ENCODE measurements at regions not wholly inside any gene's neighbourhood (a gene's known extent, or its start where the extent isn't known, plus 50 kb on each side); places are given as distances from the start of the nearest gene placed in this dataset.

GRCh38 chr4:160809576-160809975, 1354.2 kb downstream of the FSTL5 start:
- H3K79me2 ChIP-seq (ENCODE audit: control insufficient read depth, insufficient read depth, low read length, unreplicated experiment) = no peaks in the 10 kb centered on the region
- no peaks in the 10 kb centered on the region for H3K27me3 ChIP-seq (ENCODE audit: insufficient read depth, low read length)
- no peaks in the 10 kb centered on the region for H3K4me1 ChIP-seq (ENCODE audit: control insufficient read depth, insufficient read depth, low read length, unreplicated experiment)
- no peak overlapping the region for H3K4me3 ChIP-seq (ENCODE audit: low read depth, low read length)
- no peak overlapping the region for H3K27ac ChIP-seq (ENCODE audit: low read depth, low read length)
- no peak overlapping the region for H2AFZ ChIP-seq (ENCODE audit: low read length, unreplicated experiment)
- no peaks in the 10 kb centered on the region for H3K36me3 ChIP-seq (ENCODE audit: insufficient read depth, low read length)

- no peak overlapping the region for H3K27ac ChIP-seq (ENCODE audit: low read depth, low read length)
Observed at GRCh38 chr4:160810424-160810823, 1353.4 kb downstream of the FSTL5 start.

GRCh38 chr4:160810941-160811340, 1352.9 kb downstream of the FSTL5 start:
- Histone ChIP-seq H2AFZ (ENCODE audit: low read length, unreplicated experiment) (no peak overlapping the region), H3K27me3 (ENCODE audit: insufficient read depth, low read length) (no peaks in the 10 kb centered on the region), H3K36me3 (ENCODE audit: insufficient read depth, low read length) (no peaks in the 10 kb centered on the region), H3K4me3 (ENCODE audit: low read depth, low read length) (no peak overlapping the region), H3K27ac (ENCODE audit: low read depth, low read length) (no peak overlapping the region), H3K4me1 (ENCODE audit: control insufficient read depth, insufficient read depth, low read length, unreplicated experiment) (no peaks in the 10 kb centered on the region), H3K79me2 (ENCODE audit: control insufficient read depth, insufficient read depth, low read length, unreplicated experiment) (no peaks in the 10 kb centered on the region)

More at GRCh38 chr4:160810424-160810823, 1353.4 kb downstream of the FSTL5 start:
- Histone ChIP-seq H3K4me1 (ENCODE audit: control insufficient read depth, insufficient read depth, low read length, unreplicated experiment) (no peaks in the 10 kb centered on the region), H2AFZ (ENCODE audit: low read length, unreplicated experiment) (no peak overlapping the region), H3K79me2 (ENCODE audit: control insufficient read depth, insufficient read depth, low read length, unreplicated experiment) (no peaks in the 10 kb centered on the region), H3K36me3 (ENCODE audit: insufficient read depth, low read length) (no peaks in the 10 kb centered on the region), H3K4me3 (ENCODE audit: low read depth, low read length) (no peak overlapping the region), H3K27me3 (ENCODE audit: insufficient read depth, low read length) (no peaks in the 10 kb centered on the region)

- no peaks in the 10 kb centered on the region for H3K27me3 ChIP-seq (ENCODE audit: insufficient read depth, low read length)
- no peaks in the 10 kb centered on the region for H3K4me1 ChIP-seq (ENCODE audit: control insufficient read depth, insufficient read depth, low read length, unreplicated experiment)
- H3K79me2 ChIP-seq (ENCODE audit: control insufficient read depth, insufficient read depth, low read length, unreplicated experiment) = no peaks in the 10 kb centered on the region
- no peaks in the 10 kb centered on the region for H3K36me3 ChIP-seq (ENCODE audit: insufficient read depth, low read length)
- no peak overlapping the region for H2AFZ ChIP-seq (ENCODE audit: low read length, unreplicated experiment)
- H3K4me3 ChIP-seq (ENCODE audit: low read depth, low read length) = no peak overlapping the region
- H3K27ac ChIP-seq (ENCODE audit: low read depth, low read length) = no peak overlapping the region
Observed at GRCh38 chr4:160811956-160812355, 1351.8 kb downstream of the FSTL5 start.

- Histone ChIP-seq H3K36me3 (ENCODE audit: insufficient read depth, low read length) (no peaks in the 10 kb centered on the region), H3K4me1 (ENCODE audit: control insufficient read depth, insufficient read depth, low read length, unreplicated experiment) (no peaks in the 10 kb centered on the region), H3K4me3 (ENCODE audit: low read depth, low read length) (no peak overlapping the region), H3K27ac (ENCODE audit: low read depth, low read length) (no peak overlapping the region), H2AFZ (ENCODE audit: low read length, unreplicated experiment) (no peak overlapping the region), H3K79me2 (ENCODE audit: control insufficient read depth, insufficient read depth, low read length, unreplicated experiment) (no peaks in the 10 kb centered on the region), H3K27me3 (ENCODE audit: insufficient read depth, low read length) (no peaks in the 10 kb centered on the region)
Observed at GRCh38 chr4:160814726-160815125, 1349.1 kb downstream of the FSTL5 start.

- H3K36me3 ChIP-seq (ENCODE audit: insufficient read depth, low read length) = no peaks in the 10 kb centered on the region
- no peaks in the 10 kb centered on the region for H3K79me2 ChIP-seq (ENCODE audit: control insufficient read depth, insufficient read depth, low read length, unreplicated experiment)
- H3K4me3 ChIP-seq (ENCODE audit: low read depth, low read length) = no peak overlapping the region
- no peak overlapping the region for H3K27ac ChIP-seq (ENCODE audit: low read depth, low read length)
- H3K27me3 ChIP-seq (ENCODE audit: insufficient read depth, low read length) = no peaks in the 10 kb centered on the region
- no peak overlapping the region for H2AFZ ChIP-seq (ENCODE audit: low read length, unreplicated experiment)
- no peaks in the 10 kb centered on the region for H3K4me1 ChIP-seq (ENCODE audit: control insufficient read depth, insufficient read depth, low read length, unreplicated experiment)
Observed at GRCh38 chr4:160818571-160818970, 1345.2 kb downstream of the FSTL5 start.

GRCh38 chr4:160819791-160820190, 1344.0 kb downstream of the FSTL5 start:
- Histone ChIP-seq H2AFZ (ENCODE audit: low read length, unreplicated experiment) (no peak overlapping the region), H3K4me1 (ENCODE audit: control insufficient read depth, insufficient read depth, low read length, unreplicated experiment) (no peaks in the 10 kb centered on the region), H3K36me3 (ENCODE audit: insufficient read depth, low read length) (no peaks in the 10 kb centered on the region), H3K27ac (ENCODE audit: low read depth, low read length) (no peak overlapping the region), H3K79me2 (ENCODE audit: control insufficient read depth, insufficient read depth, low read length, unreplicated experiment) (no peaks in the 10 kb centered on the region), H3K4me3 (ENCODE audit: low read depth, low read length) (no peak overlapping the region), H3K27me3 (ENCODE audit: insufficient read depth, low read length) (no peaks in the 10 kb centered on the region)

- H3K27ac ChIP-seq (ENCODE audit: low read depth, low read length) = no peak overlapping the region
- no peak overlapping the region for H3K4me3 ChIP-seq (ENCODE audit: low read depth, low read length)
Observed at GRCh38 chr4:160824481-160824880, 1339.3 kb downstream of the FSTL5 start.

GRCh38 chr4:160825644-160826338, 1338.0 kb downstream of the FSTL5 start:
- no peak overlapping the region for H3K27ac ChIP-seq (ENCODE audit: low read depth, low read length)
- no peaks in the 10 kb centered on the region for H3K79me2 ChIP-seq (ENCODE audit: control insufficient read depth, insufficient read depth, low read length, unreplicated experiment)
- no peaks in the 10 kb centered on the region for H3K4me1 ChIP-seq (ENCODE audit: control insufficient read depth, insufficient read depth, low read length, unreplicated experiment)
- H3K27me3 ChIP-seq (ENCODE audit: insufficient read depth, low read length) = no peaks in the 10 kb centered on the region
- H2AFZ ChIP-seq (ENCODE audit: low read length, unreplicated experiment) = no peak overlapping the region
- H3K4me3 ChIP-seq (ENCODE audit: low read depth, low read length) = no peak overlapping the region
- H3K36me3 ChIP-seq (ENCODE audit: insufficient read depth, low read length) = no peaks in the 10 kb centered on the region

More at GRCh38 chr4:160824481-160824880, 1339.3 kb downstream of the FSTL5 start:
- Histone ChIP-seq H2AFZ (ENCODE audit: low read length, unreplicated experiment) (no peak overlapping the region), H3K27me3 (ENCODE audit: insufficient read depth, low read length) (no peaks in the 10 kb centered on the region), H3K79me2 (ENCODE audit: control insufficient read depth, insufficient read depth, low read length, unreplicated experiment) (no peaks in the 10 kb centered on the region), H3K4me1 (ENCODE audit: control insufficient read depth, insufficient read depth, low read length, unreplicated experiment) (no peaks in the 10 kb centered on the region), H3K36me3 (ENCODE audit: insufficient read depth, low read length) (no peaks in the 10 kb centered on the region)

GRCh38 chr4:160826339-160826679, 1337.5 kb downstream of the FSTL5 start:
- Histone ChIP-seq H3K79me2 (ENCODE audit: control insufficient read depth, insufficient read depth, low read length, unreplicated experiment) (no peaks in the 10 kb centered on the region), H3K27ac (ENCODE audit: low read depth, low read length) (no peak overlapping the region), H3K4me1 (ENCODE audit: control insufficient read depth, insufficient read depth, low read length, unreplicated experiment) (no peaks in the 10 kb centered on the region), H3K4me3 (ENCODE audit: low read depth, low read length) (no peak overlapping the region), H3K27me3 (ENCODE audit: insufficient read depth, low read length) (no peaks in the 10 kb centered on the region), H2AFZ (ENCODE audit: low read length, unreplicated experiment) (no peak overlapping the region), H3K36me3 (ENCODE audit: insufficient read depth, low read length) (no peaks in the 10 kb centered on the region)

GRCh38 chr4:160831165-160831922, 1332.5 kb downstream of the FSTL5 start:
- H3K4me1 ChIP-seq (ENCODE audit: control insufficient read depth, insufficient read depth, low read length, unreplicated experiment) = no peaks in the 10 kb centered on the region
- H3K36me3 ChIP-seq (ENCODE audit: insufficient read depth, low read length) = no peaks in the 10 kb centered on the region
- H3K27me3 ChIP-seq (ENCODE audit: insufficient read depth, low read length) = no peaks in the 10 kb centered on the region
- H3K27ac ChIP-seq (ENCODE audit: low read depth, low read length) = no peak overlapping the region
- H3K4me3 ChIP-seq (ENCODE audit: low read depth, low read length) = no peak overlapping the region
- no peaks in the 10 kb centered on the region for H3K79me2 ChIP-seq (ENCODE audit: control insufficient read depth, insufficient read depth, low read length, unreplicated experiment)
- no peak overlapping the region for H2AFZ ChIP-seq (ENCODE audit: low read length, unreplicated experiment)

Measured in ACC112 (cell line).